ENCODE measurements at regions not wholly inside any gene's neighbourhood (a gene's known extent, or its start where the extent isn't known, plus 50 kb on each side); places are given as distances from the start of the nearest gene placed in this dataset.

- in situ Hi-C loops (cut with HindIII; ENCODE audit: low pct_unique_long_range_greater_than_20kb, low sequenced_read_pairs), result no loop called here
- no TSS peak for BruUV-seq (replicated peaks)
- no peak overlapping the region for H3K4me3 ChIP-seq (ENCODE audit: low read depth in 2 of 2, low read length in 2 of 2)
- no peak for TF ChIP-seq TCF7L2 (IDR thresholded peaks at IDR 0.05; ENCODE audit: low read depth, low read length)
- no peak for TF ChIP-seq CTCF (IDR thresholded peaks at IDR 0.05)
- TF ChIP-seq SIN3A (IDR thresholded peaks at IDR 0.05; ENCODE audit: borderline replicate concordance, insufficient read depth, low read depth, low read length), result no peak
- TF ChIP-seq POLR2AphosphoS5 (IDR thresholded peaks at IDR 0.05; ENCODE audit: low read depth, low read length), result no peak
- no peak for TF ChIP-seq REST (IDR thresholded peaks at IDR 0.05; ENCODE audit: insufficient read depth in 1 of 2, low read depth in 2 of 2, low read length in 1 of 2)
- no peaks in the 10 kb centered on the region for H3K36me3 ChIP-seq (ENCODE audit: control insufficient read depth, insufficient read depth, low read length)
- ATAC-seq, result no peak
- H3K27ac ChIP-seq (ENCODE audit: low read length), result no peak overlapping the region
- intact Hi-C loops (cut with micrococcal nuclease; ENCODE audit: unreplicated experiment), result no loop called here
- CTCF ChIA-PET, result no interaction called here
- no peaks in the 10 kb centered on the region for H3K9me3 ChIP-seq (ENCODE audit: control insufficient read depth, insufficient read depth, low read depth, low read length)
- H3K27me3 ChIP-seq (ENCODE audit: control insufficient read depth, insufficient read depth, low read length), result no peaks in the 10 kb centered on the region
- no peak for DNase-seq (ENCODE audit: low read depth, low spot score)
- no peaks in the 10 kb centered on the region for H3K4me1 ChIP-seq (ENCODE audit: control insufficient read depth, insufficient read depth, low read length)
- POLR2A ChIA-PET, result no interaction called here
These were observed 168.1 kb downstream of the SEC16B start for GRCh38 chr1:177801790-177802189.

- Histone ChIP-seq H3K4me1 (ENCODE audit: control insufficient read depth, insufficient read depth, low read length) (no peaks in the 10 kb centered on the region), H3K36me3 (ENCODE audit: control insufficient read depth, insufficient read depth, low read length) (no peaks in the 10 kb centered on the region), H3K4me3 (ENCODE audit: low read depth in 2 of 2, low read length in 2 of 2) (no peak overlapping the region), H3K9me3 (ENCODE audit: control insufficient read depth, insufficient read depth, low read depth, low read length) (no peaks in the 10 kb centered on the region), H3K27me3 (ENCODE audit: control insufficient read depth, insufficient read depth, low read length) (no peaks in the 10 kb centered on the region), H3K27ac (ENCODE audit: low read length) (no peak overlapping the region)
- ChIA-PET CTCF (no interaction called here), POLR2A (no interaction called here)
- ATAC-seq (no peak), DNase-seq (ENCODE audit: low read depth, low spot score) (no peak)
- TF ChIP-seq TCF7L2 (IDR thresholded peaks at IDR 0.05; ENCODE audit: low read depth, low read length) (no peak), CTCF (IDR thresholded peaks at IDR 0.05) (no peak)
- BruUV-seq (replicated peaks), result no TSS peak
- intact Hi-C loops (cut with micrococcal nuclease; ENCODE audit: unreplicated experiment) (no loop called here), in situ Hi-C loops (cut with HindIII; ENCODE audit: low pct_unique_long_range_greater_than_20kb, low sequenced_read_pairs) (no loop called here)
These were observed 169.3 kb downstream of the SEC16B start for GRCh38 chr1:177800400-177801088.

Data from Panc1 (cell line).